ENCODE measurements at regions not wholly inside any gene's neighbourhood (a gene's known extent, or its start where the extent isn't known, plus 50 kb on each side); places are given as distances from the start of the nearest gene placed in this dataset.

DNA sequence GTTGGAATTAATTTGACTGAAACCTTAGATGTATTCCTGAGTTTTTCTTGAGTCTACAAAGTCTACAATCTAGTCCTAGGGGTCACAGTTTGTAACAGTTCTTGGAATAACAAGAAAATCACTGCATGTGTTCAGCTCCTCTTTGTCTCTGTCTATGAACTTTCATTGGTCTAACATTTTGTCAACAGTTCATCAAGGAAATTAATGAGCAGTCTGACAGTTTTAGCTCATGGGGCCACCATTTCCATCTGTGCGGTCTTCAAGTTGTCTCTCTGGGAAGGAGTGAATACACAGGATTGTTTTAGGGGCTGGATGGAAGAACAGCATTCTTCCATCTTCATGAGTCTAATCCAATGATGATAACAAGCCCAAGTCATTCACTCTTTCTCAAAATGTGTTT, 276.4 kb downstream of the TMEM167A start:
- TF ChIP-seq, protein P1, sequence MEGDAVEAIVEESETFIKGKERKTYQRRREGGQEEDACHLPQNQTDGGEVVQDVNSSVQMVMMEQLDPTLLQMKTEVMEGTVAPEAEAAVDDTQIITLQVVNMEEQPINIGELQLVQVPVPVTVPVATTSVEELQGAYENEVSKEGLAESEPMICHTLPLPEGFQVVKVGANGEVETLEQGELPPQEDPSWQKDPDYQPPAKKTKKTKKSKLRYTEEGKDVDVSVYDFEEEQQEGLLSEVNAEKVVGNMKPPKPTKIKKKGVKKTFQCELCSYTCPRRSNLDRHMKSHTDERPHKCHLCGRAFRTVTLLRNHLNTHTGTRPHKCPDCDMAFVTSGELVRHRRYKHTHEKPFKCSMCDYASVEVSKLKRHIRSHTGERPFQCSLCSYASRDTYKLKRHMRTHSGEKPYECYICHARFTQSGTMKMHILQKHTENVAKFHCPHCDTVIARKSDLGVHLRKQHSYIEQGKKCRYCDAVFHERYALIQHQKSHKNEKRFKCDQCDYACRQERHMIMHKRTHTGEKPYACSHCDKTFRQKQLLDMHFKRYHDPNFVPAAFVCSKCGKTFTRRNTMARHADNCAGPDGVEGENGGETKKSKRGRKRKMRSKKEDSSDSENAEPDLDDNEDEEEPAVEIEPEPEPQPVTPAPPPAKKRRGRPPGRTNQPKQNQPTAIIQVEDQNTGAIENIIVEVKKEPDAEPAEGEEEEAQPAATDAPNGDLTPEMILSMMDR (IDR thresholded peaks at IDR 0.05): no peak
- TF ChIP-seq CHD4 (IDR thresholded peaks at IDR 0.05; ENCODE audit: borderline replicate concordance): no peak
- TF ChIP-seq RAD21 (conservative IDR thresholded peaks at IDR 0.05 in 1 of 2, IDR thresholded peaks at IDR 0.05 in 1 of 2): no peak
- TF ChIP-seq POLR2A (IDR thresholded peaks at IDR 0.05; ENCODE audit: low read length): no peak
- TF ChIP-seq ZC3H11A (IDR thresholded peaks at IDR 0.05): no peak
- no peak for TF ChIP-seq EP300 (IDR thresholded peaks at IDR 0.05)
- TF ChIP-seq CEBPB (IDR thresholded peaks at IDR 0.05): no peak
- TF ChIP-seq, protein P2, sequence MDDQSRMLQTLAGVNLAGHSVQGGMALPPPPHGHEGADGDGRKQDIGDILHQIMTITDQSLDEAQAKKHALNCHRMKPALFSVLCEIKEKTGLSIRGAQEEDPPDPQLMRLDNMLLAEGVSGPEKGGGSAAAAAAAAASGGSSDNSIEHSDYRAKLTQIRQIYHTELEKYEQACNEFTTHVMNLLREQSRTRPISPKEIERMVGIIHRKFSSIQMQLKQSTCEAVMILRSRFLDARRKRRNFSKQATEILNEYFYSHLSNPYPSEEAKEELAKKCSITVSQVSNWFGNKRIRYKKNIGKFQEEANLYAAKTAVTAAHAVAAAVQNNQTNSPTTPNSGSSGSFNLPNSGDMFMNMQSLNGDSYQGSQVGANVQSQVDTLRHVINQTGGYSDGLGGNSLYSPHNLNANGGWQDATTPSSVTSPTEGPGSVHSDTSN (IDR thresholded peaks at IDR 0.05): no peak
- no peak for TF ChIP-seq JUNB (IDR thresholded peaks at IDR 0.05)
- TF ChIP-seq, protein P3, sequence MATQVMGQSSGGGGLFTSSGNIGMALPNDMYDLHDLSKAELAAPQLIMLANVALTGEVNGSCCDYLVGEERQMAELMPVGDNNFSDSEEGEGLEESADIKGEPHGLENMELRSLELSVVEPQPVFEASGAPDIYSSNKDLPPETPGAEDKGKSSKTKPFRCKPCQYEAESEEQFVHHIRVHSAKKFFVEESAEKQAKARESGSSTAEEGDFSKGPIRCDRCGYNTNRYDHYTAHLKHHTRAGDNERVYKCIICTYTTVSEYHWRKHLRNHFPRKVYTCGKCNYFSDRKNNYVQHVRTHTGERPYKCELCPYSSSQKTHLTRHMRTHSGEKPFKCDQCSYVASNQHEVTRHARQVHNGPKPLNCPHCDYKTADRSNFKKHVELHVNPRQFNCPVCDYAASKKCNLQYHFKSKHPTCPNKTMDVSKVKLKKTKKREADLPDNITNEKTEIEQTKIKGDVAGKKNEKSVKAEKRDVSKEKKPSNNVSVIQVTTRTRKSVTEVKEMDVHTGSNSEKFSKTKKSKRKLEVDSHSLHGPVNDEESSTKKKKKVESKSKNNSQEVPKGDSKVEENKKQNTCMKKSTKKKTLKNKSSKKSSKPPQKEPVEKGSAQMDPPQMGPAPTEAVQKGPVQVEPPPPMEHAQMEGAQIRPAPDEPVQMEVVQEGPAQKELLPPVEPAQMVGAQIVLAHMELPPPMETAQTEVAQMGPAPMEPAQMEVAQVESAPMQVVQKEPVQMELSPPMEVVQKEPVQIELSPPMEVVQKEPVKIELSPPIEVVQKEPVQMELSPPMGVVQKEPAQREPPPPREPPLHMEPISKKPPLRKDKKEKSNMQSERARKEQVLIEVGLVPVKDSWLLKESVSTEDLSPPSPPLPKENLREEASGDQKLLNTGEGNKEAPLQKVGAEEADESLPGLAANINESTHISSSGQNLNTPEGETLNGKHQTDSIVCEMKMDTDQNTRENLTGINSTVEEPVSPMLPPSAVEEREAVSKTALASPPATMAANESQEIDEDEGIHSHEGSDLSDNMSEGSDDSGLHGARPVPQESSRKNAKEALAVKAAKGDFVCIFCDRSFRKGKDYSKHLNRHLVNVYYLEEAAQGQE (IDR thresholded peaks at IDR 0.05): no peak
- no peak for TF ChIP-seq RNF2 (IDR thresholded peaks at IDR 0.05; ENCODE audit: borderline replicate concordance, low read depth)
- no peak for TF ChIP-seq CHD2 (IDR thresholded peaks at IDR 0.05; ENCODE audit: low read length, partially characterized antibody)
- no peak for TF ChIP-seq POLR2AphosphoS2 (conservative IDR thresholded peaks at IDR 0.05; ENCODE audit: low read length)
